ENCODE measurements at regions not wholly inside any gene's neighbourhood (a gene's known extent, or its start where the extent isn't known, plus 50 kb on each side); places are given as distances from the start of the nearest gene placed in this dataset.

GRCh38 chr12:59928416-59928815 is 332.6 kb downstream of the SLC16A7 start:
- no peak overlapping the region for H2BK20ac ChIP-seq (ENCODE audit: low read length)
- no peaks in the 10 kb centered on the region for H4K20me1 ChIP-seq (replicated peaks in 1 of 2; ENCODE audit: control insufficient read depth in 1 of 2, insufficient read depth in 2 of 2, low read length in 2 of 2)
- no peaks in the 10 kb centered on the region for H3K79me2 ChIP-seq (ENCODE audit: control insufficient read depth in 1 of 2, insufficient read depth in 2 of 2, low read length in 2 of 2)
- no peak overlapping the region for H2AFZ ChIP-seq (ENCODE audit: low read length)
- H4K91ac ChIP-seq (replicated peaks; ENCODE audit: insufficient read length, low read length) = no peak overlapping the region
- POLR2A ChIA-PET (ENCODE audit: partially characterized antibody) = interaction anchor here (1.2 kb wide), 1 partner anchor 332 kb away, joined by 3 read pairs; the partner anchor contains the start of gene SLC16A7
- no peak for DNase-seq (ENCODE audit: low read depth in 1 of 2, low spot score in 2 of 2)
- no peak overlapping the region for H2BK5ac ChIP-seq (ENCODE audit: low read depth, low read length)
- no peak overlapping the region for H2AK5ac ChIP-seq (ENCODE audit: low read depth, low read length)
- no peak for FAIRE-seq
- H3K23me2 ChIP-seq (ENCODE audit: low read depth, low read length) = no peaks in the 10 kb centered on the region
- H3K4ac ChIP-seq (replicated peaks; ENCODE audit: insufficient read length, low read depth, low read length) = no peak overlapping the region
- CTCF ChIA-PET (ENCODE audit: partially characterized antibody) = interaction anchor here (0.5 to 1.3 kb wide), 4 partner anchors 10 to 96 kb away, joined by 3 to 4 read pairs (median 3); no protein-coding TSS in a partner anchor
- no peak overlapping the region for H3K56ac ChIP-seq (replicated peaks; ENCODE audit: insufficient read length, low read depth, low read length)
- H3K4me3 ChIP-seq (ENCODE audit: extremely low read depth in 1 of 4, insufficient read depth in 2 of 4, low read depth in 3 of 4, low read length in 4 of 4) = no peak overlapping the region
- no peaks in the 10 kb centered on the region for H3K4me1 ChIP-seq (replicated peaks in 1 of 4; ENCODE audit: control insufficient read depth in 3 of 4, insufficient read depth in 4 of 4, low read length in 3 of 4)
- H3K9me3 ChIP-seq (ENCODE audit: insufficient read depth in 2 of 2, low read depth in 1 of 2, low read length in 1 of 2) = no peaks in the 10 kb centered on the region
- H3K27ac ChIP-seq (ENCODE audit: low read depth, low read length) = no peak overlapping the region
- H4K8ac ChIP-seq (ENCODE audit: extremely low read depth, insufficient read depth, low read length) = no peak overlapping the region
- H2BK12ac ChIP-seq (ENCODE audit: low read depth, low read length) = no peak overlapping the region
- no peak overlapping the region for H3K23ac ChIP-seq (ENCODE audit: insufficient read length)
- no peaks in the 10 kb centered on the region for H3K36me3 ChIP-seq (ENCODE audit: control insufficient read depth in 2 of 4, insufficient read depth in 4 of 4, low read length in 3 of 4)
- H3K27me3 ChIP-seq (replicated peaks in 1 of 4; ENCODE audit: control insufficient read depth in 3 of 4, extremely low read depth in 1 of 4, insufficient read depth in 3 of 4, low read length in 3 of 4) = no peaks in the 10 kb centered on the region
- WGBS, 2 experiments (ENCODE audit: extremely low coverage in 1 of 2, insufficient coverage in 1 of 2, insufficient read length in 1 of 2, insufficient replicate concordance in 2 of 2, low coverage in 1 of 2, low lambda C conversion rate in 2 of 2, missing lambda C conversion rate in 1 of 2) = 100% methylated on average over 1 of the region's 1 CpG; no CpG with 5 or more reads in 1 of the 2 experiments
- no peak overlapping the region for H2BK120ac ChIP-seq (replicated peaks; ENCODE audit: low read depth, low read length)
- H3K14ac ChIP-seq (ENCODE audit: insufficient read length) = no peak overlapping the region
- H2BK15ac ChIP-seq (ENCODE audit: low read length) = no peak overlapping the region
- H3K18ac ChIP-seq (ENCODE audit: extremely low read depth, low read length) = no peak overlapping the region
- no peak overlapping the region for H3K4me2 ChIP-seq (ENCODE audit: insufficient read depth in 1 of 2, low read depth in 2 of 2, low read length in 2 of 2)
- no peaks in the 10 kb centered on the region for H3K79me1 ChIP-seq (ENCODE audit: low read depth, low read length)
- TF ChIP-seq NRF1 (IDR thresholded peaks at IDR 0.05; ENCODE audit: low read depth, low read length) = no peak
- TF ChIP-seq TEAD4 (IDR thresholded peaks at IDR 0.05; ENCODE audit: low read depth, low read length) = no peak
- TF ChIP-seq JUND (IDR thresholded peaks at IDR 0.05; ENCODE audit: low read length) = no peak
- no peak for TF ChIP-seq RAD21 (IDR thresholded peaks at IDR 0.05 in 1 of 2, conservative IDR thresholded peaks at IDR 0.05 in 1 of 2; ENCODE audit: low read depth in 2 of 2, low read length in 2 of 2)
- TF ChIP-seq CBX8 (IDR thresholded peaks at IDR 0.05; ENCODE audit: borderline replicate concordance, low read depth, low read length) = no peak
- TF ChIP-seq CHD1 (IDR thresholded peaks at IDR 0.05; ENCODE audit: low read depth, low read length) = no peak
- no peak for TF ChIP-seq SUZ12 (IDR thresholded peaks at IDR 0.05; ENCODE audit: low read length)
- no peak for TF ChIP-seq SIRT6 (IDR thresholded peaks at IDR 0.05; ENCODE audit: low read length)
- no peak for TF ChIP-seq ZNF274 (IDR thresholded peaks at IDR 0.05; ENCODE audit: borderline replicate concordance, extremely low read depth, low read length)
- no peak for TF ChIP-seq CBX5 (IDR thresholded peaks at IDR 0.05; ENCODE audit: low read depth, low read length)
- TF ChIP-seq GABPA (IDR thresholded peaks at IDR 0.05; ENCODE audit: borderline replicate concordance, insufficient read depth, low read length) = no peak
- no peak for TF ChIP-seq SAP30 (IDR thresholded peaks at IDR 0.05; ENCODE audit: insufficient read depth, insufficient replicate concordance, low read length)
- no peak overlapping the region for H4K5ac ChIP-seq (ENCODE audit: insufficient read length, low read depth, low read length)
- H3K9ac ChIP-seq (replicated peaks in 1 of 4; ENCODE audit: extremely low read depth in 1 of 4, low read depth in 3 of 4, low read length in 3 of 4) = no peak overlapping the region
